HCT116 (cell line): ENCODE measurements at regions not wholly inside any gene's neighbourhood (a gene's known extent, or its start where the extent isn't known, plus 50 kb on each side); places are given as distances from the start of the nearest gene placed in this dataset.

ENCODE experiments used
- YY1 ChIP-seq: IDR thresholded peaks from 2 replicates; pipeline ENCODE4 v1.6.1; 2011; ENCODE audit warnings: low read length, low read depth, moderate library complexity, mild to moderate bottlenecking; ENCODE audit not compliant: insufficient replicate concordance; ENCODE audit errors: extremely low read depth
- ZBTB33 ChIP-seq: IDR thresholded peaks from 2 replicates; pipeline ENCODE4 v1.6.1; 2011; ENCODE audit warnings: mild to moderate bottlenecking, low read length, moderate library complexity; ENCODE audit not compliant: insufficient replicate concordance; ENCODE audit errors: extremely low read depth

DNA sequence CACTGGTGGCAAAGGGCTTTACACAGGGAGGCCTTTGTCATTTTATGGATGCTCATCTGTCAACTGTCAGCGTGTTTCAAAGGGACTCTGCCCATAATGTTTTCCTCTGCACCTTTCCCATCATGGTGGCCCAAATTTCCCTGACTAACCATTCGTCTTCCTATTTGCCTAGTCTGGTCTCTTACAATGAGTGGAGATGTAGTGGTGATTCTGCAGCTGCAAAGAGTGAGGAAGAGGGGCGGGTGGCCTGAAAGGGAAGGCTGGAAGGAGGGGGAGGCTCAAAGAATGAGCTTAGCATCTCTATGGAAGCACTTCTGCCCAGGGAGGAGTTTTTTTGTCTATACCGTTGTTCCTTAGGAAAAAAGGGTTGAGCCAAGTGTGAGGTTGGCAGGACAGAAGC lies 447.5 kb downstream of the NKX6-1 start:
- TF ChIP-seq ZBTB33 = no peak
- no peak for TF ChIP-seq YY1
